ENCODE measurements at regions not wholly inside any gene's neighbourhood (a gene's known extent, or its start where the extent isn't known, plus 50 kb on each side); places are given as distances from the start of the nearest gene placed in this dataset.
"Not testable (repeated sequence)": the region's sequence is repeated elsewhere in the genome, so short reads cannot be mapped to it uniquely, and the experiment has no call there.

DNA sequence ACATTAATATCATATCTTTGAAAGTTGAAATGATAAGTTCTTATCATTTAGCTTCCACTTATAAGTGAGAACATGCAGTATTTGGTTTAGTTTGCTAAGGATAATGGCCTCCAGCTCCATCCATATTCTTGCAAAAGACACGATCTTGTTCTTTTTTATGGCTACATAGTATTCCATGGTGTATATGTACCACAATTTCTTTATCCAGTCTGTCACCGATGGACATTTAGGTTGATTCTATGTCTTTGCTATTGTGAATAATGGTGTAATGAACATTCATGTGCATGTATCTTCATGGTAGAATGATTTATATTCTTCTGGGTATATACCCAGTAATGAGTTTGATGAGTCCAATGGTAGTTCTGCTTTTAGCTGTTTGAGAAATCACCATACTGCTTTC lies 135.0 kb upstream of the PRR16 start:
- H3K27ac ChIP-seq, result no peak overlapping the region
- TF ChIP-seq, protein P1, sequence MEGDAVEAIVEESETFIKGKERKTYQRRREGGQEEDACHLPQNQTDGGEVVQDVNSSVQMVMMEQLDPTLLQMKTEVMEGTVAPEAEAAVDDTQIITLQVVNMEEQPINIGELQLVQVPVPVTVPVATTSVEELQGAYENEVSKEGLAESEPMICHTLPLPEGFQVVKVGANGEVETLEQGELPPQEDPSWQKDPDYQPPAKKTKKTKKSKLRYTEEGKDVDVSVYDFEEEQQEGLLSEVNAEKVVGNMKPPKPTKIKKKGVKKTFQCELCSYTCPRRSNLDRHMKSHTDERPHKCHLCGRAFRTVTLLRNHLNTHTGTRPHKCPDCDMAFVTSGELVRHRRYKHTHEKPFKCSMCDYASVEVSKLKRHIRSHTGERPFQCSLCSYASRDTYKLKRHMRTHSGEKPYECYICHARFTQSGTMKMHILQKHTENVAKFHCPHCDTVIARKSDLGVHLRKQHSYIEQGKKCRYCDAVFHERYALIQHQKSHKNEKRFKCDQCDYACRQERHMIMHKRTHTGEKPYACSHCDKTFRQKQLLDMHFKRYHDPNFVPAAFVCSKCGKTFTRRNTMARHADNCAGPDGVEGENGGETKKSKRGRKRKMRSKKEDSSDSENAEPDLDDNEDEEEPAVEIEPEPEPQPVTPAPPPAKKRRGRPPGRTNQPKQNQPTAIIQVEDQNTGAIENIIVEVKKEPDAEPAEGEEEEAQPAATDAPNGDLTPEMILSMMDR (IDR thresholded peaks at IDR 0.05), result no peak
- TF ChIP-seq ZFX (IDR thresholded peaks at IDR 0.05; ENCODE audit: borderline replicate concordance), result no peak

DNA sequence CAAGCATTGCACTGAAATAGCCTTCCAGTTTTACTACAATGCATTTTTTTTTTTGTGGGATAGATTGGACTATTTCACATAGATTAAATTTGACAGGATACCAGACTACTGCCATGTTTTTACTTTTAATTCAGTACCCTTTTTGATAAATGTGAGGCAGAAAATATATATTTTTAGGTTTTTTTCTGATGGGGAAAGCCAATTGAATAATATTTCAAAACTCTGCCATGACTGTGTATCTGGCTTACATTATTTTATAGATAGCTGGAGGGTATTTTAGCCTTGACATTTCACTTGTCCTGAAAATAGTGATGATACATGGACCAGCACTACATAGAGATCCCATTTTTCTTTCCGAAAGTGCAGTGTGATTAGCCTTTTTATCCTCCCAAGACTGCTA lies 133.5 kb upstream of the PRR16 start:
- TF ChIP-seq, protein P1 (IDR thresholded peaks at IDR 0.05), result no peak
- no peak for TF ChIP-seq ZFX (IDR thresholded peaks at IDR 0.05; ENCODE audit: borderline replicate concordance)
- no peak overlapping the region for H3K27ac ChIP-seq

DNA sequence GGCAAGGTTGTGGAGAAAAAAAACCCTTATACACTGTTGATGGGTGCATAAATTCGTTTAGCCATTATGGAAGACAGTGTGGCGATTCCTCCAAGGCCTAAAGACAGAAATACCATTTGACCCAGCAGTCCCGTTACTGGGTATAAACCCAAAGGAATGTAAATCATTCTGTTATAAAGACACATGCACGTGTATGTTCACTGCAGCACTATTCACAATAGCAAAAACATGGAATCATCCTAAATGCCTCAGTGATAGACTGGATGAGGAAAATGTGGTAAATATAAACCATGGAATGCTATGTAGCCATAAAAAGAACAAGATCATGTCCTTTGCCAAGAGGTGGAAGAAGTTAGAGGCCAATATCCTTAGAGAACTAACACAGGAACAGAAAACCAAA lies 119.9 kb upstream of the PRR16 start:
- no peak overlapping the region for H3K27ac ChIP-seq

DNA sequence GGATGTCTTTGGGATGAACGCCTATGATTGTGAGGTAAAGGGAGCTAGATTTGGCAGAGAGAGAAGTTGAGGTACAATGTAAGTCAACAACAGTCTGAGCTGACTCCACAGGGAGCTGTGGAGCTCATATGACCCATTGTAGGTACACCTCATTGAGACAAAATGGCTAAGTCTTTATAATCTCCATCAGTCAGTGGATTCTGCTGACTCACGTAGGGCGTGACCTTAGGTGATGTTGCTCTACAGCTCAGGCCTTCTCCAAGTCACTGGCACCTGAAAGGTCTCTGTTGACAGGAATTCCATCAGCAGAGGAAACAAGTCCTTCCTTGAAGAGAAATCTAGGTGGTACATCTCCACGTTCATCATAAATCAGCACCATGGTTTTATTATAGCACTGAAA lies 118.2 kb upstream of the PRR16 start:
- H3K27ac ChIP-seq, result no peak overlapping the region
- TF ChIP-seq ZFX (IDR thresholded peaks at IDR 0.05; ENCODE audit: borderline replicate concordance), result no peak
- TF ChIP-seq, protein P1 (IDR thresholded peaks at IDR 0.05), result no peak

More for the DNA sequence above, 119.9 kb upstream of the PRR16 start:
- no peak for TF ChIP-seq ZFX (IDR thresholded peaks at IDR 0.05; ENCODE audit: borderline replicate concordance)
- TF ChIP-seq, protein P1 (IDR thresholded peaks at IDR 0.05), result no peak

DNA sequence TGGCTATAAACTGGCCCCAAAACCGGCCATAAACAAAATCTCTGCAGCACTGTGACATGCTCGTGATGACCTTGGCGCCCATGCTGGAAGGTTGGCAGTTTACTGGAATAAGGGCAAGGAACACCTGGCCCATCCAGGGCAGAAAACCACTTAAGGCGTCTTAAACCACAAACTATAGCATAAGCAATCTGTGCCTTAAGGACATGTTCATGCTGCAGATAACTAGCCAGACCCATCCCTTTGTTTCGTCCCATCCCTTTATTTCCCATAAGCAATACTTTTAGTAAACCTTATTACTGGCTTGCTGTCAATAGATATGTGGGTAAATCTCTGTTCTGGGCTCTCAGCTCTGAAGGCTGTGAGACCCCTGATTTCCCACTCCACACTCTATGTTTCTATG lies 113.0 kb upstream of the PRR16 start:
- H3K27ac ChIP-seq, result not testable (repeated sequence)

DNA sequence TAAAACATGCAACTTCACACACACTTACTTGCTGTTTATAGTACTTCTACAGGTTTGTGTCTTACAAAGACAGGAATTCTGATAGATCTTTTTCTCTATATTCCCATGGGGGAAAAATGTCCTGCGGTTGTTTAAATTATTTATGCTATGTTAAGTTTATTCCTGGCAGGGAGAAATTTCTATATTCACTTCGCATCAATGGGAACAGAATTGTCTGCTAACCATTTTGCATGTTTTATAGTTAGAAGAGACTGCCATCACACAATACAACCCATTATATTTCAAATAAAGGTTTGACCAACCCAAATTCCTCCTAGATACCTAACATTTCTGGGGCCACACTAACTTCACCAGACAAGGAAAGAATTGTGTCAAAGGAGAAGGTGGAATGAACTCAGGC lies 110.0 kb upstream of the PRR16 start:
- TF ChIP-seq, protein P1 (IDR thresholded peaks at IDR 0.05), result no peak
- TF ChIP-seq ZFX (IDR thresholded peaks at IDR 0.05; ENCODE audit: borderline replicate concordance), result no peak

DNA sequence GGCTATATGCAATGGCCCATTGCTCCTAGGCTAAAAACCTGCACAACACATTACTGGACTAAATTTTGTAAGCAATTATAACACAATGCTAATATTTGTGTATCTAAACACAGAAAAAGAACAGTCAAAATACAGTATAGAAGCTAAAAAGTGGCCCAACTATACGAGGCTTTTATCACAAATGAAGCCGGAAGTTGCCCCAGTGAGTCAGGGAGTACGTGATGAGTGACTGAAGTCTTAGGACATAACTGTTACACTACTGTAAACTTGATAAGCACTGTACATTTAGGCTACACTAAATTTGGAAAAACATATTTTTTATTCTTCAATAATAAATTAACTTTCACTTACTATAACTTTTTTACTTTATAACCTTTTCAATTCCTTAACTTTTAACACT lies 105.2 kb upstream of the PRR16 start:
- no peak for TF ChIP-seq ZFX (IDR thresholded peaks at IDR 0.05; ENCODE audit: borderline replicate concordance)
- TF ChIP-seq, protein P1 (IDR thresholded peaks at IDR 0.05), result no peak

More for the DNA sequence above, 110.0 kb upstream of the PRR16 start:
- no peak overlapping the region for H3K27ac ChIP-seq

DNA sequence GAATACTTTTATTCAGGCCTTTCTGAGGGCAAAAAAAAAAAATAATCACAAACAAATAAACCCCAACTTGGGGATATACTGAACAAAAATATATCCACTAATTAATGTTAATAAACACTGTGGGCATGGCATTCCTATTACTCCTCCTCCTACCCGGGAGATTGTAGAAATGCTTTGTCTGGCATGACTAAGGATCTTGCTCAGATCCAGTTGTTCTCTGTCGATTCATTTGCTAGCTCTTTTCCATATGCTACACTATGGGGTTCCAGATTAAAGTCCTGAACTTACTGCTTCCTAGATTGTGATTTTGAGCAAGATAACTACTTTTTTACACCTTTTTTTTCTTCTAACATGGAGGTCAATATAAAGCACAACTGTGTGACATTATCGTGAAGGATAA lies 102.2 kb upstream of the PRR16 start:
- no peak overlapping the region for H3K27ac ChIP-seq
- TF ChIP-seq, protein P1 (IDR thresholded peaks at IDR 0.05), result no peak
- no peak for TF ChIP-seq ZFX (IDR thresholded peaks at IDR 0.05; ENCODE audit: borderline replicate concordance)

More for the DNA sequence above, 105.2 kb upstream of the PRR16 start:
- H3K27ac ChIP-seq, result no peak overlapping the region

Data from 22Rv1 (cell line).